ENCODE measurements at regions not wholly inside any gene's neighbourhood (a gene's known extent, or its start where the extent isn't known, plus 50 kb on each side); places are given as distances from the start of the nearest gene placed in this dataset.

- TF ChIP-seq CTCF (IDR thresholded peaks at IDR 0.05) (no peak), POLR2A (IDR thresholded peaks at IDR 0.05) (no peak)
Observed at GRCh38 chr17:73819440-73820395, 175.5 kb upstream of the SDK2 start.
